Breast epithelium (tissue), 4 donors: ENCODE measurements at regions not wholly inside any gene's neighbourhood (a gene's known extent, or its start where the extent isn't known, plus 50 kb on each side); places are given as distances from the start of the nearest gene placed in this dataset.

ENCODE experiments used
- DNase-seq, 2 donors: peaks; one replicate each; pipeline ENCODE4 v3.0.0-alpha.2; 2019; ENCODE audit warnings: low spot score in 2 of 2
- H3K27ac ChIP-seq, 2 donors: fragments of 200-600 bp; sonication (generic) in 1 of 2; one replicate each; pipeline ENCODE4 v1.5.1; 2016 to 2019; ENCODE audit warnings: mild to moderate bottlenecking in 1 of 2
- H3K27me3 ChIP-seq, 2 donors: fragments of 200-600 bp; sonication (generic) in 1 of 2; one replicate each; pipeline versions ENCODE4 v1.5.1 to v1.6.0; 2017 to 2019; ENCODE audit warnings: control low read depth in 1 of 2, mild to moderate bottlenecking in 1 of 2
- H3K36me3 ChIP-seq: fragments of 200-600 bp; one replicate; pipeline ENCODE4 v1.5.1; 2019
- H3K4me1 ChIP-seq, 2 donors: fragments of 200-600 bp; sonication (generic); one replicate each; pipeline ENCODE4 v1.5.1; 2016 to 2019; ENCODE audit warnings: control low read depth in 1 of 2
- H3K4me3 ChIP-seq, 3 donors: fragments of 200-600 bp; sonication (generic); 1 replicate in 2 of 3; 2 replicates in 1 of 3; pipeline ENCODE4 v1.5.1; 2016 to 2019; ENCODE audit warnings: mild to moderate bottlenecking in 3 of 3, moderate library complexity in 2 of 3
- H3K9me3 ChIP-seq, 2 donors: fragments of 200-600 bp; sonication (generic) in 1 of 2; one replicate each; pipeline ENCODE4 v1.5.1; 2016 to 2019; ENCODE audit warnings: control low read depth in 1 of 2
- POLR2A ChIP-seq: fragments of 450-650 bp; IDR thresholded peaks from one replicate; pipeline ENCODE4 v1.6.1; 2016; ENCODE audit warnings: antibody characterized with exemption, mild to moderate bottlenecking, moderate library complexity
- POLR2AphosphoS5 ChIP-seq, 3 donors: sonication (generic); formaldehyde crosslinking; IDR thresholded peaks; one replicate each; pipeline ENCODE4 v1.6.1; 2017; ENCODE audit warnings: antibody characterized with exemption in 3 of 3
- intact Hi-C: fragments of 100-400 bp; cut with DNase I; formaldehyde crosslinking; loops from one replicate; pipeline ENCODE4 v1.15.1; 2023; ENCODE audit warnings: low total_unique reads
- TF ChIP-seq, protein P1 (sequence below), 3 donors: fragments of 450-650 bp; IDR thresholded peaks; one replicate each; pipeline ENCODE4 v1.5.1; 2016 to 2017; ENCODE audit warnings: antibody characterized with exemption in 3 of 3, mild to moderate bottlenecking in 3 of 3, moderate library complexity in 3 of 3

GRCh38 chr20:41989039-41989679 is 371.0 kb upstream of the CHD6 start:
- intact Hi-C loops, result no loop called here

DNA sequence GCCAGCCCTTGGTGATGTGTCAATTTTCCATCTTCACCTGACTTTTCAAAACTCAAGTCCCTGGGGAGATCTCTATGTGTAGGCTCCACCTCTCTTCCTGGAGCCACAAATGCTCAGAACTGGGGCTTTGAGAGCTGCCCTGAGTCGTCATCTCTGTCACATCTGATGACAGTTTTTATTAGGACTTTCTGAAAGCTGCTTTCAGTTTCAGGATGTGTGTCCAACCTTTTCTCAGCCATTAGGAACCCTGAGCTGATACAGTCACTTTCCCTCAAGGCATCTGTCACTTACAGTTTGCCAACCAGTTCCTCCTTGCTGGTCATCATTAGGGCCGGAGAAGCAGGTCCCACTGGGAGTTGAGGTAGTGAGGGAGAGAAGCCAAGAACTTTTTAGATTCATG is 365.9 kb upstream of the CHD6 start:
- TF ChIP-seq, protein P1, sequence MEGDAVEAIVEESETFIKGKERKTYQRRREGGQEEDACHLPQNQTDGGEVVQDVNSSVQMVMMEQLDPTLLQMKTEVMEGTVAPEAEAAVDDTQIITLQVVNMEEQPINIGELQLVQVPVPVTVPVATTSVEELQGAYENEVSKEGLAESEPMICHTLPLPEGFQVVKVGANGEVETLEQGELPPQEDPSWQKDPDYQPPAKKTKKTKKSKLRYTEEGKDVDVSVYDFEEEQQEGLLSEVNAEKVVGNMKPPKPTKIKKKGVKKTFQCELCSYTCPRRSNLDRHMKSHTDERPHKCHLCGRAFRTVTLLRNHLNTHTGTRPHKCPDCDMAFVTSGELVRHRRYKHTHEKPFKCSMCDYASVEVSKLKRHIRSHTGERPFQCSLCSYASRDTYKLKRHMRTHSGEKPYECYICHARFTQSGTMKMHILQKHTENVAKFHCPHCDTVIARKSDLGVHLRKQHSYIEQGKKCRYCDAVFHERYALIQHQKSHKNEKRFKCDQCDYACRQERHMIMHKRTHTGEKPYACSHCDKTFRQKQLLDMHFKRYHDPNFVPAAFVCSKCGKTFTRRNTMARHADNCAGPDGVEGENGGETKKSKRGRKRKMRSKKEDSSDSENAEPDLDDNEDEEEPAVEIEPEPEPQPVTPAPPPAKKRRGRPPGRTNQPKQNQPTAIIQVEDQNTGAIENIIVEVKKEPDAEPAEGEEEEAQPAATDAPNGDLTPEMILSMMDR (IDR thresholded peaks at IDR 0.05), result no peak
- TF ChIP-seq POLR2AphosphoS5 (IDR thresholded peaks at IDR 0.05) (no peak), POLR2A (no peak)
- DNase-seq, result no peak
- no peak overlapping the region for H3K27ac ChIP-seq
- intact Hi-C loops, result no loop called here
- H3K27me3 ChIP-seq, result no peaks in the 10 kb centered on the region
- H3K4me1 ChIP-seq, result no peaks in the 10 kb centered on the region
- peaks cover 0 to 4% of the 10 kb centered on the region in 2 donors for H3K9me3 ChIP-seq
- H3K4me3 ChIP-seq, result no peak overlapping the region
- no peaks in the 10 kb centered on the region for H3K36me3 ChIP-seq

More at GRCh38 chr20:41989039-41989679, 371.0 kb upstream of the CHD6 start:
- DNase-seq, result no peak
- Histone ChIP-seq H3K36me3 (no peaks in the 10 kb centered on the region), H3K27ac (no peak overlapping the region), H3K9me3 (peaks cover 0 to 4% of the 10 kb centered on the region in 2 donors), H3K4me3 (no peak overlapping the region), H3K4me1 (no peaks in the 10 kb centered on the region), H3K27me3 (no peaks in the 10 kb centered on the region)
- no peak for TF ChIP-seq POLR2A
- TF ChIP-seq, protein P1 (IDR thresholded peaks at IDR 0.05), result no peak
- no peak for TF ChIP-seq POLR2AphosphoS5 (IDR thresholded peaks at IDR 0.05)

DNA sequence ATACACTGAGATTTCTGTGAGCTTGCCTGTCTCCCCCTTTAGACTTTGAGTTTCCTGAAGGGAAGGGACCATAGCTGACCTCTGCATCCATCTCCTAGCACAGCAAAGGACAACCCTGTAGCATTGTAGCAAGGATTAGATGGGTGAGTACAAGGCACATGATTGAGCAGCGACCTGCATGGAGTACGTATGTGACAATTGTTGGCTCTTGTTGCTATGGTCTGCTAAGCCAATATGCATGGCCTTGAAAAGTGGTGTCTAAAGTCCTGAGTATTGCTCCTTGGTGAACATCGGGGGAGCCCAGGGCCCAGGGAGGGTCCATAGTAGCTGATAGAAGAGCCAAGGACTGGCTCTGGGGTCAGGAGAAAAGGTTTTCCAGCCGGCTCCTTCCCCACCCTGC is 365.0 kb upstream of the CHD6 start:
- Histone ChIP-seq H3K27me3 (no peaks in the 10 kb centered on the region), H3K4me1 (no peaks in the 10 kb centered on the region)
- DNase-seq, result no peak

DNA sequence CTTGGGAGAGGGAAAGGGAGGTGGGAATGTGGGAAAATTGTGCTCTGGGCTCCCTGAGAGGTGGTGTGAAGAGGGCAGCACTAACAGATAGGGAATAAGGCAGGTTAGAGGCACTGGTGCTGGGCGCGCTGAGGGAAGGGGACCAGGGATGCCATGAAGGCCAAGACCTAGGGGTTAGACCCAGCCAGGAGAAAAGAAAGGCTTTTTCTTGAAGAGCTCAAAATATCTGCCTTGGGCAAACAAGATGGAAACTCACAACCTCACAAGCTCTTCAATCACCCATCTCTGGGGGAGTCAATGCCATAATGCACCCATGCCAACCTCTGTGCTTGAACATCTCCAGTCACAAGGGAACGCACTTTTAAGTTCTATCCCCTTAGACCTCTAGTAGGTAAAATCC is 363.6 kb upstream of the CHD6 start:
- Histone ChIP-seq H3K4me3 (no peak overlapping the region), H3K9me3 (no peaks in the 10 kb centered on the region), H3K27me3 (no peaks in the 10 kb centered on the region), H3K36me3 (no peaks in the 10 kb centered on the region), H3K4me1 (no peaks in the 10 kb centered on the region), H3K27ac (no peak overlapping the region)
- TF ChIP-seq, protein P1 (IDR thresholded peaks at IDR 0.05), result no peak
- no peak for TF ChIP-seq POLR2A
- TF ChIP-seq POLR2AphosphoS5 (IDR thresholded peaks at IDR 0.05), result no peak
- no peak for DNase-seq
- intact Hi-C loops, result no loop called here

More for the DNA sequence above, 365.0 kb upstream of the CHD6 start:
- H3K9me3 ChIP-seq, result peaks cover 0 to 4% of the 10 kb centered on the region in 2 donors
- TF ChIP-seq POLR2A, result no peak
- TF ChIP-seq, protein P1 (IDR thresholded peaks at IDR 0.05), result no peak
- no peak for TF ChIP-seq POLR2AphosphoS5 (IDR thresholded peaks at IDR 0.05)
- H3K36me3 ChIP-seq, result no peaks in the 10 kb centered on the region
- H3K27ac ChIP-seq, result no peak overlapping the region
- H3K4me3 ChIP-seq, result no peak overlapping the region
- intact Hi-C loops, result no loop called here

DNA sequence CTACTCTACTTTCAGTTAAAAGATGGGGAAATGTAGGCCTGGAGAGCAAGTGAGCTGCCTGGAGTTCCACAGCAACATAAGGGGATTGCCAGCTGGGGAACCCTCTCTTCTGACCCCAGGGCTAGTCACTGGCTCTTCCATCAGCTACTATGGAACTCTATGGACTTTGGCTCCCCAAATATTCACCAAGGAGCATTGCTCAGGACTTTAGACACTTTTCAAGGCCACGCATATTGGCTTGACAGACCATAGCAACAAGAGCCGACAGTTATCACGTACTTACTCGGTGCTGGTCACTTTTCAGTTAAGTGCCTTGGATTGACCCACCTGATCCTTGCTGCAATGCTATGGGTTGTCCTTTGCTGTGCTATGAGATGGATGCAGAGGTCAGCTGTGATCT is 360.7 kb upstream of the CHD6 start:
- intact Hi-C loops, result no loop called here
- Histone ChIP-seq H3K4me3 (no peak overlapping the region), H3K4me1 (no peaks in the 10 kb centered on the region), H3K36me3 (no peaks in the 10 kb centered on the region), H3K27me3 (no peaks in the 10 kb centered on the region), H3K9me3 (no peaks in the 10 kb centered on the region), H3K27ac (no peak overlapping the region)
- TF ChIP-seq POLR2AphosphoS5 (IDR thresholded peaks at IDR 0.05) (no peak), POLR2A (no peak)
- TF ChIP-seq, protein P1 (IDR thresholded peaks at IDR 0.05), result no peak
- DNase-seq, result no peak
